Psoas muscle (tissue), 7 donors: ENCODE measurements at regions not wholly inside any gene's neighbourhood (a gene's known extent, or its start where the extent isn't known, plus 50 kb on each side); places are given as distances from the start of the nearest gene placed in this dataset.

Source experiments
- ATAC-seq, 4 donors: fragments of 200-7000 bp; cut with Tn5 transposase; one replicate each; pipeline ENCODE4 v1.9.1; 2020; ENCODE audit warnings: moderate library complexity in 3 of 4, mild to moderate bottlenecking in 2 of 4
- DNase-seq, 2 donors: peaks; one replicate each; pipeline ENCODE4 v3.0.0-alpha.2; 2020
- H3K27ac ChIP-seq: fragments of 200-600 bp; one replicate; pipeline ENCODE4 v1.8.0; 2022
- H3K27me3 ChIP-seq, 3 donors: fragments of 200-600 bp in 1 of 3; one replicate each; pipeline versions ENCODE4 v1.6.1 to v1.8.0; 2013 to 2022; ENCODE audit warnings: low read length in 2 of 3, mild to moderate bottlenecking in 2 of 3, moderate library complexity in 1 of 3; ENCODE audit not compliant: insufficient read depth in 3 of 3
- H3K36me3 ChIP-seq, 2 donors: fragments of 200-600 bp in 1 of 2; one replicate each; pipeline versions ENCODE4 v1.6.1 to v1.8.0; 2013 to 2022; ENCODE audit warnings: low read depth in 1 of 2, mild to moderate bottlenecking in 1 of 2, moderate library complexity in 1 of 2; ENCODE audit not compliant: insufficient read depth in 1 of 2
- H3K4me1 ChIP-seq: fragments of 200-600 bp; one replicate; pipeline ENCODE4 v1.8.0; 2022
- H3K4me3 ChIP-seq: fragments of 200-600 bp; one replicate; pipeline ENCODE4 v1.8.0; 2022; ENCODE audit warnings: mild to moderate bottlenecking
- H3K9me3 ChIP-seq: fragments of 200-600 bp; one replicate; pipeline ENCODE4 v1.8.0; 2022
- WGBS, 3 donors: extraction: QIAGEN DNeasy Blood & Tissue Kit; methylation state at CpG; one replicate each; pipeline versions ENCODE4 v1.1.6 to v1.1.7; 2013; 5-methylcytosine and 5-hydroxymethylcytosine counted together
- intact Hi-C, 2 donors: fragments of 100-400 bp; cut with DNase I; formaldehyde crosslinking; loops; one replicate each; pipeline versions ENCODE4 v1.11.0 to v1.14.2; 2022
- TF ChIP-seq, protein P1 (sequence below): fragments of 200-600 bp; IDR thresholded peaks from one replicate; pipeline ENCODE4 v1.8.0; 2022; ENCODE audit warnings: antibody characterized with exemption
- donor health status: healthy with polysubstance abuse.
- donor health status: DM: no; HTN: no; CAD: no; lungs with moderate emphysema.
- donor health status: Bipolar disorder and iron deficiency.
- donor health status: healthy.
- donor health status: DM: yes; HTN: yes; CAD: no.
- donor health status: DM: no; HTN: no; CAD: no.
- donor health status: DM: yes; HTN: yes; CAD: no.

DNA sequence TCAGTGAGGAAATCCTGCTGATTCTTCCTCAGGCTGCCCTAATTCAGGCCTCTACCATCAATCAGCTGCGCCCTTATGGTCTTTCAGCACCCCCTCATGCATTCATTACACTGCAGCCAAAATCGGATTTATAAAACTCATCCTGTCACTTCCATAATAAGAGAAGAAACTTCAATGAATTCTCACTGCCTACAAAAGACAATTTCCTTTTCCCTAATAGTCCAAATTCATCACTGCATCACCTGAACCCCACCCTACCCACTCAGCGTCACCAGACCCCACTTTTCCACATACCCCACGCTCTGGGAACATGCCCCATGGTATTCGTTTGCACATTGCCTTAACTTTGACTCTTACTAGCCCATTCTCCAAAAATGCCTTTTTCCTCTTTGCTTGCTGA is 92.0 kb downstream of the C13orf42 start:
- WGBS, 3 donors, result 87 to 98% (median 94%) methylated on average over 5 of the region's 5 CpGs
- peaks cover 6% of the 10 kb centered on the region for H3K9me3 ChIP-seq
- intact Hi-C loops, result no loop called here
- no peaks in the 10 kb centered on the region for H3K36me3 ChIP-seq
- no peak overlapping the region for H3K27ac ChIP-seq
- H3K4me3 ChIP-seq, result no peak overlapping the region
- H3K27me3 ChIP-seq, result no peaks in the 10 kb centered on the region
- DNase-seq, result no peak
- no peak for ATAC-seq
- H3K4me1 ChIP-seq, result no peaks in the 10 kb centered on the region
- TF ChIP-seq, protein P1, sequence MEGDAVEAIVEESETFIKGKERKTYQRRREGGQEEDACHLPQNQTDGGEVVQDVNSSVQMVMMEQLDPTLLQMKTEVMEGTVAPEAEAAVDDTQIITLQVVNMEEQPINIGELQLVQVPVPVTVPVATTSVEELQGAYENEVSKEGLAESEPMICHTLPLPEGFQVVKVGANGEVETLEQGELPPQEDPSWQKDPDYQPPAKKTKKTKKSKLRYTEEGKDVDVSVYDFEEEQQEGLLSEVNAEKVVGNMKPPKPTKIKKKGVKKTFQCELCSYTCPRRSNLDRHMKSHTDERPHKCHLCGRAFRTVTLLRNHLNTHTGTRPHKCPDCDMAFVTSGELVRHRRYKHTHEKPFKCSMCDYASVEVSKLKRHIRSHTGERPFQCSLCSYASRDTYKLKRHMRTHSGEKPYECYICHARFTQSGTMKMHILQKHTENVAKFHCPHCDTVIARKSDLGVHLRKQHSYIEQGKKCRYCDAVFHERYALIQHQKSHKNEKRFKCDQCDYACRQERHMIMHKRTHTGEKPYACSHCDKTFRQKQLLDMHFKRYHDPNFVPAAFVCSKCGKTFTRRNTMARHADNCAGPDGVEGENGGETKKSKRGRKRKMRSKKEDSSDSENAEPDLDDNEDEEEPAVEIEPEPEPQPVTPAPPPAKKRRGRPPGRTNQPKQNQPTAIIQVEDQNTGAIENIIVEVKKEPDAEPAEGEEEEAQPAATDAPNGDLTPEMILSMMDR, result no peak

DNA sequence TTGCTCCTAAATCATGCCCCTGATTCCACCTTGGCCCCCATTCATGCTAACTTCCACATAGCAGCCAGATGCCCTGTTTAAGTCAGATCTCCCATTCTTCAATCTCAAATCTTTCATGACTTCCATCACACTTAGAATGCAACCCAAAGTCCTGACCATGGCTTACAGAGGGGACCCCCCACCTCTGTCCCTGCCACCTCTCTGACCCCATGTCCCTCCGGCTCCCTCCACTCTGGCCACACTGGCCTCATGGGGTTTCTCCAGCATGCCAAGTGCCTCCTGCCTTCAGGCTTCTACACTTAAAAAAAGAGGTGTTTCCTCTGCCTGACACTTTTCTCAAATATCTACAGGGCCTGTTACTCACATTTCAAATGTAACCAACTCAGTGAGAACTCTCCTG is 93.6 kb downstream of the C13orf42 start:
- Histone ChIP-seq H3K4me1 (no peaks in the 10 kb centered on the region), H3K27ac (no peak overlapping the region), H3K27me3 (no peaks in the 10 kb centered on the region), H3K9me3 (no peaks in the 10 kb centered on the region), H3K4me3 (no peak overlapping the region), H3K36me3 (no peaks in the 10 kb centered on the region)
- TF ChIP-seq, protein P1, result no peak
- intact Hi-C loops, result no loop called here
- DNase-seq (no peak), ATAC-seq (no peak)
- 81 to 88% (median 83%) methylated on average over 1 of the region's 1 CpG for WGBS, 3 donors

DNA sequence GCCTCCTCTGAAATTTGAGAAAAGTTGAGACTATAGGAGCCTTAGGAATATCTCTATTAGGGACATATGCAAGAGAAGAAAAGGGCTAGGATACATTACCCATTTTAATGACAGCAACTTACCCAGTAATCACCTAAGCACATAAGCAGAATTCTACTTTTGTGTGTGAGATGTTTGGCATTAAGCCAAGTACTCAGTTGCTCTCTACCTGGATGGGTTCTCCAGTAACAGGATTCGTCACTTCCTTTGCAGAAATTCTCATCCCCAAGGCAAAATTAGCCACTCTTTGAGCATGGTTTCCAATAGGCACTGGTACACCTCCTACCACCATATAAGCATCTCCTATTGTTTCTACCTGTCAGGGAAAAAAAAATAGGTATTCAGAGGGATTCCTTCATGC is 95.1 kb downstream of the C13orf42 start:
- WGBS, 3 donors, result 83 to 96% (median 94%) methylated on average over 1 of the region's 1 CpG
- no peak overlapping the region for H3K4me3 ChIP-seq
- intact Hi-C loops, result no loop called here
- H3K27ac ChIP-seq, result no peak overlapping the region
- TF ChIP-seq, protein P1, result no peak
- H3K27me3 ChIP-seq, result no peaks in the 10 kb centered on the region
- H3K9me3 ChIP-seq, result no peaks in the 10 kb centered on the region
- no peak for DNase-seq
- H3K36me3 ChIP-seq, result no peaks in the 10 kb centered on the region
- no peak for ATAC-seq
- H3K4me1 ChIP-seq, result no peaks in the 10 kb centered on the region

DNA sequence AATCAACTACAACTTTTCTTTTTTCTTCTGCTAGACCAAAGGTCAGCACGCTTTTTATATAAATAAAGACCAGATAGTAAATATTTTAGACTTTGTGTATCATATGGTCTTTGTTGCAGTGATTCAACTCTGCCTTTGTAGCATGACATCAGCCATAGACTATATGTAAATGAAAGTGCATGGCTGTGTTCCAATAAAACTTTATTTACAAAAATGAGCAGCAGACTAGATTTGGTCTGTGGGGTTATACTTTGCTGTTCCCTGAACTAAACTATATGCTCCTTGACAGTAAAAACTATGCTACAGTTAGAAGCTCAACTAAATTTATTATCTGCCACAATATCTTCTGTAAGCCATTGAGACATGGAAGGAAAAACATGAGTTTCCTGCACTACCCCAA is 100.0 kb downstream of the RNASEH2B start:
- intact Hi-C loops, result no loop called here
- H3K4me3 ChIP-seq, result no peak overlapping the region
- DNase-seq (no peak), ATAC-seq (no peak)
- H3K4me1 ChIP-seq, result no peaks in the 10 kb centered on the region
- H3K9me3 ChIP-seq, result no peaks in the 10 kb centered on the region
- H3K27me3 ChIP-seq, result no peaks in the 10 kb centered on the region
- no peaks in the 10 kb centered on the region for H3K36me3 ChIP-seq
- WGBS, 3 donors, result 93 to 98% (median 96%) methylated on average over 1 of the region's 1 CpG
- TF ChIP-seq, protein P1, result no peak
- H3K27ac ChIP-seq, result no peak overlapping the region

DNA sequence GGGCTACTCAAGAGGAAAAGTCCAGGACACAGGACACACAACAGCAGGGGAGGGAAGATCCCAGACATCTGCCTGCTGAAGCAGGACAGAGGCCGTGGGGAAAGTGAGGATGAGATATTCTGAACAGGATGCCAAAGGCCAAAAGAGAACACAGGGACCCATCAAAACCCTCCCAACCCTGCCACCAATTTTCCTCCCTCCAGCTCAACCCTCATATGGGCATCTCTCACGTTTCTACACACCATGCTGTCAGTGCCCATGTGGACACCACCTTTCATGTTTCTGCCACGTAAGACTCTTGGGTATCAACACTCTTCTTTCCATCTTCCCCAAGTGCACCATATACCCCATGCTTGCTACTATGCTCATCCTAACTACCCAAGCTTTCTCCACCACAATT is 97.6 kb downstream of the RNASEH2B start:
- TF ChIP-seq, protein P1, result no peak
- DNase-seq (no peak), ATAC-seq (no peak)
- Histone ChIP-seq H3K4me3 (no peak overlapping the region), H3K9me3 (no peaks in the 10 kb centered on the region), H3K4me1 (no peaks in the 10 kb centered on the region), H3K27me3 (peaks cover 0 to 2% (median 0%) of the 10 kb centered on the region in 3 donors), H3K36me3 (no peaks in the 10 kb centered on the region), H3K27ac (no peak overlapping the region)
- intact Hi-C loops, result no loop called here
- 61 to 77% (median 67%) methylated on average over 3 of the region's 3 CpGs for WGBS, 3 donors
